HG03025 (cell line): ENCODE measurements at regions not wholly inside any gene's neighbourhood (a gene's known extent, or its start where the extent isn't known, plus 50 kb on each side); places are given as distances from the start of the nearest gene placed in this dataset.

Experiments used
- ATAC-seq: cut with Tn5 transposase; IDR thresholded peaks from one replicate; pipeline ENCODE4 v1.9.1; 2021; ENCODE audit warnings: mild to moderate bottlenecking, moderate library complexity; ENCODE audit not compliant: unreplicated experiment, low FRiP score

- no peak for ATAC-seq
Measured at GRCh38 chr12:93317227-93317626, 60.5 kb upstream of the NUDT4 start.

GRCh38 chr12:93318720-93319522 lies 58.8 kb upstream of the NUDT4 start:
- no peak for ATAC-seq

DNA sequence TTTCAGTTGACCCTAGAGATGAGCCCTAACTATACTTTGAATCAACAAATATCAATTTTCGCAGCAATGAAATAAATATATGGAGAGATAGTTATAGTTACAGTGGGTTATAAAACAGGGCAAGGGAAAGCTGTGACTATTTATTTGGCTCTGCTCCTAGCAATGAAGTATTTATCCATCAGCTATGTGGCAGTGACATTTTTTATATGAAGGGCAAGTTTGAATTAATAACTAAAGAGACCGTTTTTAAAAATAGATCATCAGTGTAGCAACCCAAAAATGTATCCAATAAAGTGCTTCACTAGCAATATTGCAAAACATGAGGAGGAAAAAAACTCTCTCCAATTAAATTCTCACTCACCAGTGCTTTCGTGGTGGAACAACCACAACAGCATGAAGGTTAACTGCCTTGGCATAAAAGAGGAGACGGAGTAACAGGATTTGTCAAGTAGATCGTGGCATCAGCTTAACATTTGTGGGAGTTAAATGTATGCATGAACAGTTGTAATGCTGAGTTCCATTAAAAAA lies 58.1 kb upstream of the NUDT4 start:
- no peak for ATAC-seq

DNA sequence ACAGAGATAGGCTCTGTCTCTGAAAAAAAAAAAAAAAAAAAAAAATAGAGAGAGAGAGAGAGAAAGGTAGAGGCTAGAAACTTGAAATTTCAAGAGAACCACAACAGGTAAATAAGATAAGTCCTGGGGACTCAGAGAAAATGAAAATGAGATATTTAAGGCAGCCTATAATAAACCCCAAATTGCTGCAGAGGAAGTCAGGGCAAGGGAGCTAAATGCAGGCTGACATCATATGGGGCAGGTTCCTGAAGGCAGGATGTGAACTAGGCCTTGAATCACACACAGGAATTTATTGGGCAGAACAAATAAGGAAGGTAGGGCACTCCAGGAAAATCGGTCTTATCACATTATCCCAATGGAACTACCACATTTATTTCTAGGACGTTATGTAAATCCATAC lies 54.9 kb upstream of the NUDT4 start:
- ATAC-seq, result no peak

DNA sequence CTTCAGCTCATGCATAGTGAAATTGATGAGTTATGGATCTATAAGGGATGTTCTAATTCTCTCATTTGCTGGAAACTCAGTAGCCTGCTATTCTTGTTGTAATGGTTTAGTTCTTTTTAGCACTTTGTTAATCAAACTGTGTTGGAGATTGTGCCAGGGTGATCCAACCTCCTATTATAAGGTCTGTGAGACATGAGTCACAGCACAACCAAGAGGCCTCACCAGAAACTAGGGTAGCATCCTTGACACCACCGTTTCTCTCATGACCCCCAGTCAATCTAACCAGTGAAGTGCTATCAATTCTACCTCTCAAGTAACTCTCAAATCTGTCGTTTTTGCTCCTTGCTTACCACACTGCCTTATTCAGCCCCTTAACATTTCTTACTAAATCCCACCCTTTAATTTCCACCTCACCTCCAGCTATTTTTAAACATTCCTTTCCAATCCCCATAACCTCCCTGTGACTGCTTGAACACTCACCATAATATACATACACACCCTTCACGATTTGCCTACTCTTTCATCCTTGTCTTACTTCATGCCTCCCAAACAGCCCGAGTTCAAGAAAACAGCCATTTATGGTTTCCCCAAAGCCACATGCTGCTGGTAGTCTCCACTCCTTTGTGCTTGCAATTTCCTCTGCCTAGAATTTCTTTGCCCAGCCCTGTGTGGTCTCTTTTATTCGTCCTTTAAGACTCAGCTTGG lies 53.9 kb upstream of the NUDT4 start:
- ATAC-seq, result no peak

DNA sequence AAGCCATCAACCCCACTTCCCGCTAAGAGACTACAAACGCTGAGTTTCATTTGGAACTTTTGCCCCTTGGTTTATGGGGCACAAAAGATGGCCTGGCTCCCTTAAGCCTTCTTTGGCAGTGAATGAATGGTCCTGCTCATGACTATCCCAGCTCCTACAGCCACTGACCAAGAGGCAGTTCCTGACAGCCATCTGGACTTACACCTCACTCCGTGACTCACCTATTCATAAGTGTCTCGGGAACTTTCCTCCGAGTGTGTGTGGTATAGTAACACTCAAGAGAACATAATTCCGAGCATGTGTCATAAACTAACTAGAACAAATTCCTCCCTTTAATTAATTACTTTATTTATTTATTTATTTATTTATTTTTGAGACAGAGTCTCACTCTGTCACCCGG lies 51.9 kb upstream of the NUDT4 start:
- no peak for ATAC-seq
